Epithelial cell of esophagus (primary cell): ENCODE measurements at regions not wholly inside any gene's neighbourhood (a gene's known extent, or its start where the extent isn't known, plus 50 kb on each side); places are given as distances from the start of the nearest gene placed in this dataset.
A peak's percentile ranks its signal among the peaks of the same experiment; 100 is the strongest.
"Not testable (repeated sequence)": the region's sequence is repeated elsewhere in the genome, so short reads cannot be mapped to it uniquely, and the experiment has no call there.

Source experiments
- DNase-seq: peaks from one replicate; pipeline ENCODE4 v3.0.0; 2010; ENCODE audit warnings: low read depth
- H3K4me3 ChIP-seq: 2 replicates; pipeline ENCODE4 v1.5.1; 2011; ENCODE audit warnings: mild to moderate bottlenecking, low read length, control low read depth
- CTCF ChIP-seq: IDR thresholded peaks from 2 replicates; pipeline ENCODE4 v1.5.1; 2011; ENCODE audit warnings: low read depth, mild to moderate bottlenecking, low read length, control low read depth, inconsistent platforms; ENCODE audit not compliant: insufficient read depth; ENCODE audit errors: missing control alignments

DNA sequence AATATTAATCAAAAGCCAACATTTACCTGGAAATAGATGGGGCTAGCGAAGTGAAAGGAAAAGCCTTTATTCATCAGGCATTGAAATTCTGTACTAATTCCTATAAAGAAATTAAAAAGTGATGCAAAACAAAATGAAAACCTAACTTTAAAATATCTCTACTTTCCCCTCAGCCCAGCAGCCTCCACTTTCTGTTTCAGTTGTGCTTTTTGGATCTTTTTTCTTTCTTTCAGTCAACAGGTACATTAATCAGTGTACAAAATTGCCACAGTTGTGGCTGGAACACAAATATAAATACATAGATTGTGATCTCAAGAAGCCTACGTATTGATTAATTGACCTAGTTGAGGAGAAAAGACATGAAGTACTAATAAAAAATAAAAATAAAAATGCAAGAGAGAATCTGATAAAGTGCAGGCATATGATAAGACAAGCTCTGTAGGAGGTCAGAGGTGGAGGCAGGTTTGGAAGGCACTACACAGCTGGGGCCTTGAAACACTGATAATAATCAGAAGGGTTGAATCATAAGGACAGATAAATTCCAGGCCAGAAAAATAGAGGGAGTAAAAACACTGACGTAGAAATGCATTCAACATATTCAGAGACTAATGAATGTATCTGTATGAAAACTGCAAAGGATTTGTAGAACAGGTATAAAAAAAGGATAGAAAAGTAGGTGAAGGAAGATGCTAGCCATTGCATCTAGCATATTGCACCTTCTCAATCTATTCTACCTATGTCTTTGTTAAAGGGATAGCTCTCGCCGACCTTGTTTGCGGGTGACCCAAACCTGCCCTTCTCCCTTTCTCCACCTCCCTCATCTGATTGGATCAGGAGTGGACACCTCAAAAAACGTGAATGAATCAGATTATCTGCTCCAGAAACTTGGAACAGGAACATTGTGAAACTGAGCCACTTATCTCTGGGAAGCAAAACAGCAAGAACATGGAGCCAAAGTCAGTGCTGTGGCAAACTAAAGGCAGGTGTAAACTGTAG lies 607.8 kb upstream of the ADGRL2 start:
- DNase-seq, result no peak
- no peak for TF ChIP-seq CTCF
- H3K4me3 ChIP-seq, result no peak overlapping the region

GRCh38 chr1:81190003-81190402 lies 610.7 kb upstream of the ADGRL2 start:
- DNase-seq, result no peak
- no peak for TF ChIP-seq CTCF
- no peak overlapping the region for H3K4me3 ChIP-seq

DNA sequence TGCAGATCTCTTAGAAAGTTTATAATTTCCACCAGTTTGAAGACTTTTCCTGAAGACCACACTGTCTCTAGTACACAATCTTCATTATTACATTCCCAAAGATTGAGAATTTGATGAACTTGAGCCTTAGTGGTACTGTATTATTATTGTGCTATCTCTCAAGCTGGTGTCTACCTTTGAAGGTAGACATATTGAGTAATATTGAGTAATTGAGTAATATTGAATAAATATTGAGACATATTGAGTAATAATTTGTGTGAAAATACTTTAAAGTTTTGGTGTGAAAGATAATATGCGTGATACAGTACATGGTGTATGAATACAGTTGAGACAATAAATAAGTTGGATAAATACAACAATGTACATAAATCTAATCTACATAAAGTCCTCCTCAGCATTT lies 613.1 kb upstream of the ADGRL2 start:
- no peak for TF ChIP-seq CTCF
- no peak overlapping the region for H3K4me3 ChIP-seq
- peak; percentile 16 for DNase-seq

DNA sequence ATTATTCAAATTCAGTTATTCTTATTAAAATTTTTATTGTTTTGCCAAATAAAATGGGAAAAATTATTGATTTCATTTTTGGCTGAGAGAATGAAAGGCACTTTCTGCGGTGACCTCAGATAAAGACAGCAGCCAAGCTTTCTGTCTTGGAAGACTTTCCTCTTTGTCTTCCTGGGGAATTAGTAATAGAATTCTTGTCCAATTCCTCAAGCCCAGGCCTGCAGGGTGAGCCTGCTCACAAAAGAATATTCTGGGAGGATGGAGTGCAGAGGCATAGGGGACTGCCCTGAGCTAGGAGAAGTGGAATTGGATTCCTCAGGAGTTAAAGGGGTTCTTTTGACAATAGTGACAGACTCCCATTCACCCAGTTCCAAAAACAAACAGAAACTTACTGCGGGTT lies 614.5 kb upstream of the ADGRL2 start:
- TF ChIP-seq CTCF, result no peak
- H3K4me3 ChIP-seq, result no peak overlapping the region
- peak; percentile 88 for DNase-seq

DNA sequence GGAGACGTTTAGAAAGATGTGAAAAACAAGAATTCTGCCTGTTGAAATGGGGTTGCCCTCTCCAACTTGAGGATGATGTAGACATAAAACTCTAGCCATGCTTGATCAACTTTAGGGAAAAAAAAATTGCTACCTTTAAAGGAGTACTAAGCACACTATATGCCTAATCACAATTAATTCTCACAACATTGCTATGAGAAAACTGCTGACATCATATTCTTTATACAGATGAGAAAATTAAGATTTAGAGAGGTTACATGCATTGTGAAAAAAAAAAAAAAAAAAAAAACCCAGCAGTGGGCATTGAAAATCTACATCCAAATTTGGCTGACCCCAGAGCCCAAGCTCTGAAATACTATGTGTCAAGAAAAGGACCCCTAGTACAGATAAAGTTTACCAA lies 617.2 kb upstream of the ADGRL2 start:
- DNase-seq, result no peak
- no peak overlapping the region for H3K4me3 ChIP-seq
- no peak for TF ChIP-seq CTCF

GRCh38 chr1:81183051-81183450 lies 617.7 kb upstream of the ADGRL2 start:
- no peak for DNase-seq
- no peak for TF ChIP-seq CTCF
- no peak overlapping the region for H3K4me3 ChIP-seq

DNA sequence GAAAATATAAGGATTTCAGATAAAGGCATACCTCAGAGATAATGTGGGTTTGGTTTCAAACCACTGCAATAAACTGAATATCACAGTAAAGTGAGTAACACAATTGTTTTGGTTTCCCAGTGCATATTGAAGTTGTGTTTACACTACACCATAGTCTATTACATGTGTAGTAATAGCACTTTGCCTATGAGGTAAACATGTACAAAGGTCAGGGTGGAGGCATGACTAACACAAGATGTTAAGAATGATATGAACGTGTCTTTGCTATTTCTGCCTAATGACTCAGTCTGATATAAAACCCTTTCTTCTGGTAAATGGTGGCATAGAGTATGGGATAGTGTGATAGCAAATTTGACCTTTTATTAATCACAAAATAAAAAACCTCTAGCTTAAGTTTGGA lies 621.5 kb upstream of the ADGRL2 start:
- peak; percentile 96 for DNase-seq
- H3K4me3 ChIP-seq, result no peak overlapping the region
- TF ChIP-seq CTCF, result no peak

DNA sequence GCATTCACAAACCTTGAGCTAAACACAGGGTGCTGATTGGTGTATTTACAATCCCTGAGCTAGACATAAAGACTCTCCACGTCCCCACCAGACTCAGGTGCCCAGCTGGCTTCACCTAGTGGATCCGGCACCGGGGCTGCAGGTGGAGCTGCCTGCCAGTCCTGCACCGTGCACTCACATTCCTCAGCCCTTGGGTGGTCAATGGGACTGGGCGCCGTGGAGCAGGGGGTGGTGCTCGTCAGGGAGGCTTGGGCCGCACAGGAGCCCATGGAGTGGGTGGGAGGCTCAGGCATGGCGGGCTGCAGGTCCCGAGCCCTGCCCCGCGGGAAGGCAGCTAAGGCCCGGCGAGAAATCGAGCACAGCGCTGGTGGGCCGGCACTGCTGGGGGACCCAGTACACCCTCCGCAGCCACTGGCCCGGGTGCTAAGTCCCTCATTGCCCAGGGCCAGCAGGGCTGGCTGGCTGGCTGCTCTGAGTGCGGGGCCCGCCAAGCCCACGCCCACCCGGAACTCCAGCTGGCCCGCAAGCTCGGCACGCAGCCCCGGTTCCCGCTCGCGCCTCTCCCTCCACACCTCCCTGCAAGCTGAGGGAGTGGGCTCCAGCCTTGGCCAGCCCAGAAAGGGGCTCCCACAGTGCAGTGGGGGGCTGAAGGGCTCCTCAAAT lies 622.2 kb upstream of the ADGRL2 start:
- not testable (repeated sequence) for H3K4me3 ChIP-seq, DNase-seq
